ENCODE measurements at regions not wholly inside any gene's neighbourhood (a gene's known extent, or its start where the extent isn't known, plus 50 kb on each side); places are given as distances from the start of the nearest gene placed in this dataset.

GRCh38 chr11:134995741-134996140, 583.7 kb upstream of the B3GAT1 start:
- TF ChIP-seq CTCF (IDR thresholded peaks at IDR 0.05): no peak
- TF ChIP-seq POLR2A (IDR thresholded peaks at IDR 0.05): no peak
